ENCODE measurements at regions not wholly inside any gene's neighbourhood (a gene's known extent, or its start where the extent isn't known, plus 50 kb on each side); places are given as distances from the start of the nearest gene placed in this dataset.

- Histone ChIP-seq H3K4me1 (no peaks in the 10 kb centered on the region), H3K27me3 (no peaks in the 10 kb centered on the region), H3K4me3 (no peak overlapping the region), H3K27ac (no peak overlapping the region), H3K9me3 (peaks cover 0 to 11% (median 0%) of the 10 kb centered on the region in 11 donors), H3K36me3 (no peaks in the 10 kb centered on the region)
- no peak for DNase-seq
- no peak for ATAC-seq
- 86 to 93% methylated on average over 2 of the region's 2 CpGs for WGBS, 2 donors
- TF ChIP-seq CTCF (IDR thresholded peaks at IDR 0.05) = no peak
- intact Hi-C loops (cut with DNase I) = no loop called here
These were observed 218.4 kb upstream of the JARID2 start for GRCh38 chr6:15027472-15027871.

- Histone ChIP-seq H3K36me3 (no peaks in the 10 kb centered on the region), H3K27ac (no peak overlapping the region), H3K4me3 (no peak overlapping the region), H3K27me3 (no peaks in the 10 kb centered on the region), H3K9me3 (peaks cover 0 to 11% (median 0%) of the 10 kb centered on the region in 11 donors), H3K4me1 (peaks cover 0 to 4% (median 0%) of the 10 kb centered on the region in 9 donors)
- DNase-seq = no peak
- WGBS, 2 donors = 86 to 92% methylated on average over 2 of the region's 2 CpGs
- intact Hi-C loops (cut with DNase I) = loop anchor here in 1 of 10 donors (10.0 kb wide), 1 partner anchor 147 kb away; no protein-coding TSS in a partner anchor
- no peak for TF ChIP-seq CTCF (IDR thresholded peaks at IDR 0.05)
- no peak for ATAC-seq
These were observed 213.9 kb upstream of the JARID2 start for GRCh38 chr6:15032015-15032414.

- Histone ChIP-seq H3K36me3 (no peaks in the 10 kb centered on the region), H3K27ac (no peak overlapping the region), H3K9me3 (peaks cover 0 to 11% (median 0%) of the 10 kb centered on the region in 11 donors), H3K4me3 (no peak overlapping the region), H3K27me3 (no peaks in the 10 kb centered on the region), H3K4me1 (peaks cover 0 to 9% (median 3%) of the 10 kb centered on the region in 9 donors)
- ATAC-seq (no peak), DNase-seq (no peak)
- intact Hi-C loops (cut with DNase I) = loop anchor here in 1 of 10 donors (10.0 kb wide), 1 partner anchor 149 kb away; no protein-coding TSS in a partner anchor
- TF ChIP-seq CTCF (IDR thresholded peaks at IDR 0.05) = no peak
- 84 to 88% methylated on average over 10 of the region's 10 CpGs for WGBS, 2 donors
These were observed 212.0 kb upstream of the JARID2 start for GRCh38 chr6:15033850-15034203.

GRCh38 chr6:15036690-15037245 lies 209.1 kb upstream of the JARID2 start:
- DNase-seq (peak; percentile 79 to 84), ATAC-seq (peak; percentile 89 to 99 (median 96))
- no peaks in the 10 kb centered on the region for H3K27me3 ChIP-seq
- H3K36me3 ChIP-seq = no peaks in the 10 kb centered on the region
- peak overlapping the region in 8 of 10 donors; percentile 44 to 69 (median 64) for H3K27ac ChIP-seq
- peaks cover 0 to 14% (median 4%) of the 10 kb centered on the region in 9 donors for H3K4me1 ChIP-seq
- peak overlapping the region in 3 of 10 donors; percentile 10 to 23 (median 14) for H3K4me3 ChIP-seq
- H3K9me3 ChIP-seq = no peaks in the 10 kb centered on the region
- WGBS, 2 donors = 35 to 49% methylated on average over 10 of the region's 10 CpGs
- TF ChIP-seq CTCF (IDR thresholded peaks at IDR 0.05) = no peak
- intact Hi-C loops (cut with DNase I) = loop anchor here in 2 of 10 donors (5.0 to 10.0 kb wide), 2 partner anchors 144 to 152 kb away; no protein-coding TSS in a partner anchor
